ENCODE measurements at regions not wholly inside any gene's neighbourhood (a gene's known extent, or its start where the extent isn't known, plus 50 kb on each side); places are given as distances from the start of the nearest gene placed in this dataset.

DNA sequence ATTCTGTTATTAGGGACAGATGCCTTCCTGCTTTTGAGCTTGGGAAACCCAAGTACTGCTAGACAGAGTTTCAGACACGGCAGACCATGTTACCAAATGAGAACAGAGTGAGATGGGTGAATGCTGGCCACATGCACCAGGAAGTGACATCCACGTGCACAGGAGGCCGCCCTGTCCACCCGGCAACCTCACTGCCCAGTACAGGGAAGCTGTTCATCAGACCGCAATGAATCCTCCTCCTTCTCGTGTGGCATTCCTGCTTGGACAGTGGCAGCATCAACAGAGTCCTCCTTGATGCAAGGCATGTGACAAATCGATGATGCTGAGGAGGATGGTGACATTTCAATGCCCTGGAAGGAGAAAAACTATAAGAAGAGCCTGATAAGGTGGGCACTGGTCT, 191.0 kb upstream of the SOX1 start:
- TF ChIP-seq POLR2A (IDR thresholded peaks at IDR 0.05): no peak
- TF ChIP-seq, protein P1, sequence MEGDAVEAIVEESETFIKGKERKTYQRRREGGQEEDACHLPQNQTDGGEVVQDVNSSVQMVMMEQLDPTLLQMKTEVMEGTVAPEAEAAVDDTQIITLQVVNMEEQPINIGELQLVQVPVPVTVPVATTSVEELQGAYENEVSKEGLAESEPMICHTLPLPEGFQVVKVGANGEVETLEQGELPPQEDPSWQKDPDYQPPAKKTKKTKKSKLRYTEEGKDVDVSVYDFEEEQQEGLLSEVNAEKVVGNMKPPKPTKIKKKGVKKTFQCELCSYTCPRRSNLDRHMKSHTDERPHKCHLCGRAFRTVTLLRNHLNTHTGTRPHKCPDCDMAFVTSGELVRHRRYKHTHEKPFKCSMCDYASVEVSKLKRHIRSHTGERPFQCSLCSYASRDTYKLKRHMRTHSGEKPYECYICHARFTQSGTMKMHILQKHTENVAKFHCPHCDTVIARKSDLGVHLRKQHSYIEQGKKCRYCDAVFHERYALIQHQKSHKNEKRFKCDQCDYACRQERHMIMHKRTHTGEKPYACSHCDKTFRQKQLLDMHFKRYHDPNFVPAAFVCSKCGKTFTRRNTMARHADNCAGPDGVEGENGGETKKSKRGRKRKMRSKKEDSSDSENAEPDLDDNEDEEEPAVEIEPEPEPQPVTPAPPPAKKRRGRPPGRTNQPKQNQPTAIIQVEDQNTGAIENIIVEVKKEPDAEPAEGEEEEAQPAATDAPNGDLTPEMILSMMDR (IDR thresholded peaks at IDR 0.05 in 4 of 5, conservative IDR thresholded peaks at IDR 0.05 in 1 of 5): no peak

Data from gastrocnemius medialis (tissue), 4 donors.